ENCODE measurements at regions not wholly inside any gene's neighbourhood (a gene's known extent, or its start where the extent isn't known, plus 50 kb on each side); places are given as distances from the start of the nearest gene placed in this dataset.

DNA sequence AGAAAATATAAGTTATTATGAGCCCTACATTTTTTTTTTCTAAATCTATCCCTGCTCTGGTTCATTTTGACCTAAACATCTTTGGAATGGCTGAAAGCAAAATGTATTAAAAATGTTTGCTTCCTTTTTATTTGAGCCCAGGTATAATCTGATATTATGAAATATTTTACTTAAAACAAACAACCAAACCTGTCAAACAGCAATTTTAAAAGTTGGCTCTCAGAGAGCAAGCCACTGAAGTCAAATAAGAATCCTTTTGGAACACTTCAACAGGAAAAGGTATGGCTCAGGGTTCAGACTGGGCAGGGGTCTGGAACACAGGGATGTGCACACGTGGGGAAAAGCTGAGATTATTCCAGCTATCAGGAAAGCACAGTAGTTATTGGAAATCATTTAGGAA, 782.9 kb downstream of the CCSER2 start:
- ChIA-PET POLR2A (no interaction called here), CTCF (ENCODE audit: low intra/inter-chr PET ratio) (no interaction called here)
- Histone ChIP-seq H3K4me2 (ENCODE audit: insufficient read depth, low read length) (no peak overlapping the region), H3K9me1 (ENCODE audit: control insufficient read depth, insufficient read depth, low read length) (no peaks in the 10 kb centered on the region), H3K36me3 (ENCODE audit: control insufficient read depth, insufficient read depth, low read length) (no peaks in the 10 kb centered on the region; the same call in 2 of the 3 replicates), H4K20me1 (replicated peaks; ENCODE audit: control insufficient read depth, insufficient read depth, low read length) (no peaks in the 10 kb centered on the region), H3K4me1 (replicated peaks in 1 of 2; ENCODE audit: control insufficient read depth in 2 of 2, insufficient read depth in 2 of 2, low read length in 2 of 2) (no peaks in the 10 kb centered on the region), H3K4me3 (no peak overlapping the region), H3K79me2 (ENCODE audit: control insufficient read depth, insufficient read depth, low read length) (no peaks in the 10 kb centered on the region), H3K9me3 (replicated peaks; ENCODE audit: control insufficient read depth, insufficient read depth, low read depth, low read length) (no peaks in the 10 kb centered on the region; the same call in 1 of the 2 replicates), H3K27me3 (ENCODE audit: control insufficient read depth in 2 of 2, insufficient read depth in 2 of 2, low read length in 2 of 2) (no peaks in the 10 kb centered on the region), H2AFZ (ENCODE audit: low read depth, low read length) (no peak overlapping the region), H3K27ac (ENCODE audit: extremely low read depth, low read depth, low read length) (no peak overlapping the region), H3K9ac (ENCODE audit: insufficient read depth in 1 of 2, low read depth in 2 of 2, low read length in 2 of 2) (no peak overlapping the region)
- DNase-seq (ENCODE audit: extremely low read depth in 1 of 4, low spot score in 3 of 4) = no peak
- 0% methylated on average over 1 of the region's 1 CpG for WGBS (ENCODE audit: insufficient coverage, low coverage, missing lambda C conversion rate)
- no peak for FAIRE-seq
- no peak for TF ChIP-seq SRSF1 (IDR thresholded peaks at IDR 0.05; ENCODE audit: low read depth, low read length)
- no peak for TF ChIP-seq TEAD4 (IDR thresholded peaks at IDR 0.05; ENCODE audit: low read length)
- TF ChIP-seq TEAD4 (CRISPR knock-in tag; IDR thresholded peaks at IDR 0.05; ENCODE audit: borderline replicate concordance) = no peak
- TF ChIP-seq ELF4 (CRISPR knock-in tag; IDR thresholded peaks at IDR 0.05) = no peak
- TF ChIP-seq, protein P1, sequence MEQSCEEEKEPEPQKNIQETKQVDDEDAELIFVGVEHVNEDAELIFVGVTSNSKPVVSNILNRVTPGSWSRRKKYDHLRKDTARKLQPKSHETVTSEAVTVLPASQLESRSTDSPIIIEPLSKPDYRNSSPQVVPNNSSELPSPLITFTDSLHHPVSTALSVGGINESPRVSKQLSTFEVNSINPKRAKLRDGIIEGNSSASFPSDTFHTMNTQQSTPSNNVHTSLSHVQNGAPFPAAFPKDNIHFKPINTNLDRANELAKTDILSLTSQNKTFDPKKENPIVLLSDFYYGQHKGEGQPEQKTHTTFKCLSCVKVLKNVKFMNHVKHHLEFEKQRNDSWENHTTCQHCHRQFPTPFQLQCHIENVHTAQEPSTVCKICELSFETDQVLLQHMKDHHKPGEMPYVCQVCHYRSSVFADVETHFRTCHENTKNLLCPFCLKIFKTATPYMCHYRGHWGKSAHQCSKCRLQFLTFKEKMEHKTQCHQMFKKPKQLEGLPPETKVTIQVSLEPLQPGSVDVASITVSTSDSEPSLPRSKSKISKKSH (CRISPR knock-in tag; IDR thresholded peaks at IDR 0.05) = no peak
- TF ChIP-seq NRF1 (conservative IDR thresholded peaks at IDR 0.05 in 1 of 2, IDR thresholded peaks at IDR 0.05 in 1 of 2) = no peak
- TF ChIP-seq ZNF174 (CRISPR knock-in tag; IDR thresholded peaks at IDR 0.05) = no peak
- TF ChIP-seq CBFB (CRISPR knock-in tag; IDR thresholded peaks at IDR 0.05) = no peak
- no peak for ATAC-seq
- in situ Hi-C loops (cut with MboI) = no loop called here
- intact Hi-C loops (cut with micrococcal nuclease) = no loop called here
- no TSS peak for BruUV-seq (replicated peaks)

All from K562 (cell line).